ENCODE measurements at regions not wholly inside any gene's neighbourhood (a gene's known extent, or its start where the extent isn't known, plus 50 kb on each side); places are given as distances from the start of the nearest gene placed in this dataset.
A peak's percentile ranks its signal among the peaks of the same experiment; 100 is the strongest.

DNA sequence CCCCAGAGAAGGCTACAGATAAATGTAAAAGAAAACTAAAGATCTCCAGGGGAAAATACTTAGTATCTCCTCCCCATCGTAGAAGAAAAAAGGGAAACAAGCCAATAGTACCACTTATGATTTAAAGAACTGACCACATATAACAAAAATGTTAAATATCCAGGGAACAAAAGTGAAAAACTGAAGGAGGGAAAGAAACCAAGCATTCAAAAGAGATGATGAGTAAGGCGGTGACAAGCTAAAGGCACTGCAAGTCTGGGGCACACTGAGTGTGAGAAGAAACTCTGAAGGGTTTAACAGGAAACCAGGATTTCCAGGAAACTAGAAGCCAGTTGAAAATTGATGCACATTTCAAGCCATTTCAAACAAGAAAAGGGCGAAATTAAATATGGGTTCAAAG, 226.3 kb downstream of the AHR start:
- intact Hi-C loops (cut with DNase I) = no loop called here

DNA sequence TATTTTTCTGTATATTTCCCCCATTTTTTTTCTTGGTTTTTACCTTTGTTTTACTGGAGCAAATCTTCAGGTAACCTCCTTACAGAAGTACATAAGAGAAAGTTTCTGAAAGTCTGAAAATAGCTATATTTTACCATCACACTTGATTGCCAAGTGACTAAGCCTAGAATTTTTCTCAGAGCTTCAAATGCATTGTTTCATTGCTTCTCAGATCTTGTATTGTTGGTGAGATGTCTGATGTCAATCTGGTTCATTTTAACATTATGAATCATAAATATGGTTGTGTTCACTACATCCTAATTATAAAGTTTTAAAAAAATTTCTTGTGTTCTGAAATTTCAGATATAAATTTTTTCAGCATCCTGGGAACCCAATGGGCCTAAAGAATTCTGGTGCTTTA, 228.2 kb downstream of the AHR start:
- TF ChIP-seq POLR2AphosphoS5 (IDR thresholded peaks at IDR 0.05; ENCODE audit: insufficient read depth in 1 of 2, low read depth in 1 of 2) = no peak
- TF ChIP-seq, protein P1, sequence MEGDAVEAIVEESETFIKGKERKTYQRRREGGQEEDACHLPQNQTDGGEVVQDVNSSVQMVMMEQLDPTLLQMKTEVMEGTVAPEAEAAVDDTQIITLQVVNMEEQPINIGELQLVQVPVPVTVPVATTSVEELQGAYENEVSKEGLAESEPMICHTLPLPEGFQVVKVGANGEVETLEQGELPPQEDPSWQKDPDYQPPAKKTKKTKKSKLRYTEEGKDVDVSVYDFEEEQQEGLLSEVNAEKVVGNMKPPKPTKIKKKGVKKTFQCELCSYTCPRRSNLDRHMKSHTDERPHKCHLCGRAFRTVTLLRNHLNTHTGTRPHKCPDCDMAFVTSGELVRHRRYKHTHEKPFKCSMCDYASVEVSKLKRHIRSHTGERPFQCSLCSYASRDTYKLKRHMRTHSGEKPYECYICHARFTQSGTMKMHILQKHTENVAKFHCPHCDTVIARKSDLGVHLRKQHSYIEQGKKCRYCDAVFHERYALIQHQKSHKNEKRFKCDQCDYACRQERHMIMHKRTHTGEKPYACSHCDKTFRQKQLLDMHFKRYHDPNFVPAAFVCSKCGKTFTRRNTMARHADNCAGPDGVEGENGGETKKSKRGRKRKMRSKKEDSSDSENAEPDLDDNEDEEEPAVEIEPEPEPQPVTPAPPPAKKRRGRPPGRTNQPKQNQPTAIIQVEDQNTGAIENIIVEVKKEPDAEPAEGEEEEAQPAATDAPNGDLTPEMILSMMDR (IDR thresholded peaks at IDR 0.05) = no peak
- TF ChIP-seq POLR2A (IDR thresholded peaks at IDR 0.05) = no peak
- no peak for DNase-seq (ENCODE audit: extremely low spot score in 2 of 2)
- H3K36me3 ChIP-seq = no peaks in the 10 kb centered on the region
- H3K4me1 ChIP-seq = peaks cover 25% of the 10 kb centered on the region
- H3K27me3 ChIP-seq = no peaks in the 10 kb centered on the region
- intact Hi-C loops (cut with DNase I) = no loop called here
- no peaks in the 10 kb centered on the region for H3K9me3 ChIP-seq
- no peak overlapping the region for H3K27ac ChIP-seq
- H3K4me3 ChIP-seq = no peak overlapping the region

More for the DNA sequence above, 226.3 kb downstream of the AHR start:
- no peaks in the 10 kb centered on the region for H3K36me3 ChIP-seq
- DNase-seq (ENCODE audit: extremely low spot score in 2 of 2) = no peak
- H3K27ac ChIP-seq = peak overlapping the region; percentile 56
- H3K27me3 ChIP-seq = no peaks in the 10 kb centered on the region
- no peak overlapping the region for H3K4me3 ChIP-seq
- peaks cover 36% of the 10 kb centered on the region for H3K4me1 ChIP-seq
- TF ChIP-seq POLR2A (IDR thresholded peaks at IDR 0.05) = no peak
- no peaks in the 10 kb centered on the region for H3K9me3 ChIP-seq

DNA sequence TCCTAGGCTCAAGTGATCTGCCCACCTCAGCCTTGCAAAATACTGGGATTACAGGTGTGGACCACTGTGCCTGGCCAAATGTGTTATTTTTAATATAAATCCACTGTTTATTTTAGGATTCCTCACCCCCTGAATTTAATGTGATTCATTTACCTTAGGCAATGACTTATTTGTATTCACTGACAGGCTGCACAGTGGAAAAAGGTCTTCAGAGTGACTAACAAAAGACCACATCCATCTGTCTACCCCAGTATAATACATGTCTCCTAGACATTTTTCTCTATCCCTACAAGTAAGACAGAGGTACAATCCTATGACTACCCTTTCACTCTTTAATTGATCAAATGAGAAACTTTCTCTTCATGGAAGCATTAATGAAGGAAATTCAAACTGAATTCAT, 230.2 kb downstream of the AHR start:
- Histone ChIP-seq H3K9me3 (no peaks in the 10 kb centered on the region), H3K36me3 (no peaks in the 10 kb centered on the region), H3K4me1 (peaks cover 32% of the 10 kb centered on the region), H3K27me3 (no peaks in the 10 kb centered on the region), H3K27ac (no peak overlapping the region), H3K4me3 (no peak overlapping the region)
- TF ChIP-seq POLR2A (IDR thresholded peaks at IDR 0.05) (no peak), POLR2AphosphoS5 (IDR thresholded peaks at IDR 0.05; ENCODE audit: insufficient read depth in 1 of 2, low read depth in 1 of 2) (no peak)
- TF ChIP-seq, protein P1 (IDR thresholded peaks at IDR 0.05) = no peak
- no peak for DNase-seq (ENCODE audit: extremely low spot score in 2 of 2)
- intact Hi-C loops (cut with DNase I) = no loop called here

DNA sequence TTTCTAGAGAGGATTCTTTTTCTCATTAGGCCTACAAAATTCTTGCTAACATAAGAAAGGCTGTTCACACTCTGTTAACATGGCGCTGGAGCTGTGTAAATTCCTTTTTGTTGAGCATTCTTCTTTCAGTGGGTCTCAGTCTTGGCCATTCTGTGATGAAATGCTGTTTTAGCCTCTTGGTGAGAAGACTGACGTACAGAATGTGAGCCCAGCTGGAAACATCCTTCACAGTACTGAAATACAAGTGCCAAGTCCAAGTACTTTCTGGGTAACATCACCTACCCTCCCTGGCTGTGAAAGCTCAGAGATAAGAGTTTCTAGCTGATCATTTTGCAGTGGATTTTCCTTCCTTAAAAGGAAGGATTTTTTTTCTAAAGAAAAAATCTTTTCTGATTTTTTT, 231.8 kb downstream of the AHR start:
- Histone ChIP-seq H3K4me3 (no peak overlapping the region), H3K4me1 (peaks cover 23% of the 10 kb centered on the region), H3K27me3 (no peaks in the 10 kb centered on the region), H3K36me3 (no peaks in the 10 kb centered on the region), H3K27ac (no peak overlapping the region), H3K9me3 (no peaks in the 10 kb centered on the region)
- intact Hi-C loops (cut with DNase I) = no loop called here
- DNase-seq (ENCODE audit: extremely low spot score in 2 of 2) = no peak
- TF ChIP-seq, protein P1 (IDR thresholded peaks at IDR 0.05) = no peak
- no peak for TF ChIP-seq POLR2AphosphoS5 (IDR thresholded peaks at IDR 0.05; ENCODE audit: insufficient read depth in 1 of 2, low read depth in 1 of 2)
- no peak for TF ChIP-seq POLR2A (IDR thresholded peaks at IDR 0.05)

DNA sequence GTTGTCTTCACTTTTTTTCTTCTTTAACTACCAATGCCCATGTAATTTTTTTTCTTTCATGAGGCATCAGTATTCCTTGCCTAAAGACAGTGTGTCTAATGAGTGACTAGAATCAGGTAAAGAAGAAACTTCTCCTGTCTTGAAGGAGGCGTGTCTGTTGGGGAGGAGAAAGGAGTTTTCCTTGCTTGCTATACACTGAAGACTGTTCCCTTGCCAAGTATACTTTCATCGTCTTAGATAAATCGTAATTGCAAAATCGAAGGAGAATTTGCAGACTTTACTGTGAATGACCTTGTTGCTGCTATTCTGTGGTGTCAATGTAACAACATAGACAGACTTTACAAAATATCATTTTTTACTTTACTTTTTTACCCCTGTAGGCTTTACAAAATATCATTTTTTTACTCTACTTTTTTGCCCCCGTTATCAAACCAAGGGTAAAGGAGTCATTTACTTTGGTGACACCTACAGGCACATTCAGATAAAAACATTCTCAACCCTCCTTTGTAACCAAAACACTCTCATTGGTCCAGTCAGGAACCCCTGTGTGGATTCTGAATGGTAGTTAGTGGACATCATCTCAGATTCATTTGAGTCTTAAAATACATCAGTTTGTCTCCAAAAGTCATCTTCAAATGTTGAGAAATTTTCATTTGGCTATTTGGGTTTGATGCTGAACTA, 232.4 kb downstream of the AHR start:
- no peaks in the 10 kb centered on the region for H3K9me3 ChIP-seq
- peaks cover 23% of the 10 kb centered on the region for H3K4me1 ChIP-seq
- DNase-seq (ENCODE audit: extremely low spot score in 2 of 2) = no peak
- H3K4me3 ChIP-seq = no peak overlapping the region
- H3K27ac ChIP-seq = no peak overlapping the region
- H3K36me3 ChIP-seq = no peaks in the 10 kb centered on the region
- no peaks in the 10 kb centered on the region for H3K27me3 ChIP-seq
- intact Hi-C loops (cut with DNase I) = no loop called here
- TF ChIP-seq POLR2AphosphoS5 (IDR thresholded peaks at IDR 0.05; ENCODE audit: insufficient read depth in 1 of 2, low read depth in 1 of 2) = no peak
- no peak for TF ChIP-seq POLR2A (IDR thresholded peaks at IDR 0.05)
- TF ChIP-seq, protein P1 (IDR thresholded peaks at IDR 0.05) = peak in 1 of 3 experiments; percentile 20

All from vagina (tissue), 2 donors.